ENCODE measurements at regions not wholly inside any gene's neighbourhood (a gene's known extent, or its start where the extent isn't known, plus 50 kb on each side); places are given as distances from the start of the nearest gene placed in this dataset.

- H3K36me3 ChIP-seq (ENCODE audit: control insufficient read depth, insufficient read depth, low read length), result no peaks in the 10 kb centered on the region
- no peak overlapping the region for H3K4me3 ChIP-seq (ENCODE audit: low read length)
- DNase-seq, result no peak
- no peak overlapping the region for H3K27ac ChIP-seq (ENCODE audit: low read length)
- no peaks in the 10 kb centered on the region for H3K27me3 ChIP-seq (ENCODE audit: control insufficient read depth, insufficient read depth, low read length)
- H3K4me1 ChIP-seq (ENCODE audit: control insufficient read depth, insufficient read depth, low read length), result no peaks in the 10 kb centered on the region
- 80% methylated on average over 1 of the region's 4 CpGs for WGBS (ENCODE audit: insufficient coverage, low lambda C conversion rate)
- H3K9me3 ChIP-seq (ENCODE audit: control insufficient read depth, low read depth, low read length), result no peaks in the 10 kb centered on the region
Observed at GRCh38 chr6:164005004-164005711, 590.6 kb downstream of the QKI start.

- no peaks in the 10 kb centered on the region for H3K27me3 ChIP-seq (ENCODE audit: control insufficient read depth, insufficient read depth, low read length)
- DNase-seq, result no peak
- WGBS (ENCODE audit: insufficient coverage, low lambda C conversion rate), result 88% methylated on average over 1 of the region's 4 CpGs
- no peaks in the 10 kb centered on the region for H3K36me3 ChIP-seq (ENCODE audit: control insufficient read depth, insufficient read depth, low read length)
- no peaks in the 10 kb centered on the region for H3K4me1 ChIP-seq (ENCODE audit: control insufficient read depth, insufficient read depth, low read length)
- no peak overlapping the region for H3K27ac ChIP-seq (ENCODE audit: low read length)
- no peaks in the 10 kb centered on the region for H3K9me3 ChIP-seq (ENCODE audit: control insufficient read depth, low read depth, low read length)
- no peak overlapping the region for H3K4me3 ChIP-seq (ENCODE audit: low read length)
Observed at GRCh38 chr6:164000276-164000675, 585.8 kb downstream of the QKI start.

GRCh38 chr6:163999475-164000125 lies 585.1 kb downstream of the QKI start:
- Histone ChIP-seq H3K9me3 (ENCODE audit: control insufficient read depth, low read depth, low read length) (no peaks in the 10 kb centered on the region), H3K36me3 (ENCODE audit: control insufficient read depth, insufficient read depth, low read length) (no peaks in the 10 kb centered on the region), H3K4me1 (ENCODE audit: control insufficient read depth, insufficient read depth, low read length) (no peaks in the 10 kb centered on the region), H3K27me3 (ENCODE audit: control insufficient read depth, insufficient read depth, low read length) (no peaks in the 10 kb centered on the region), H3K4me3 (ENCODE audit: low read length) (no peak overlapping the region), H3K27ac (ENCODE audit: low read length) (no peak overlapping the region)
- no CpG with 5 or more reads among the region's 10 CpGs for WGBS (ENCODE audit: insufficient coverage, low lambda C conversion rate)
- DNase-seq, result no peak

GRCh38 chr6:163998496-163998895 lies 584.0 kb downstream of the QKI start:
- no peaks in the 10 kb centered on the region for H3K36me3 ChIP-seq (ENCODE audit: control insufficient read depth, insufficient read depth, low read length)
- no peak overlapping the region for H3K27ac ChIP-seq (ENCODE audit: low read length)
- no peaks in the 10 kb centered on the region for H3K9me3 ChIP-seq (ENCODE audit: control insufficient read depth, low read depth, low read length)
- WGBS (ENCODE audit: insufficient coverage, low lambda C conversion rate), result no CpG with 5 or more reads among the region's 3 CpGs
- H3K4me1 ChIP-seq (ENCODE audit: control insufficient read depth, insufficient read depth, low read length), result no peaks in the 10 kb centered on the region
- H3K4me3 ChIP-seq (ENCODE audit: low read length), result no peak overlapping the region
- H3K27me3 ChIP-seq (ENCODE audit: control insufficient read depth, insufficient read depth, low read length), result no peaks in the 10 kb centered on the region
- no peak for DNase-seq

- Histone ChIP-seq H3K27ac (ENCODE audit: low read length) (no peak overlapping the region), H3K27me3 (ENCODE audit: control insufficient read depth, insufficient read depth, low read length) (no peaks in the 10 kb centered on the region), H3K4me3 (ENCODE audit: low read length) (no peak overlapping the region), H3K36me3 (ENCODE audit: control insufficient read depth, insufficient read depth, low read length) (no peaks in the 10 kb centered on the region), H3K4me1 (ENCODE audit: control insufficient read depth, insufficient read depth, low read length) (no peaks in the 10 kb centered on the region), H3K9me3 (ENCODE audit: control insufficient read depth, low read depth, low read length) (no peaks in the 10 kb centered on the region)
- DNase-seq, result no peak
- WGBS (ENCODE audit: insufficient coverage, low lambda C conversion rate), result 67% methylated on average over 1 of the region's 6 CpGs
Observed at GRCh38 chr6:163996491-163996890, 582.0 kb downstream of the QKI start.

- no peak overlapping the region for H3K4me3 ChIP-seq (ENCODE audit: low read length)
- WGBS (ENCODE audit: insufficient coverage, low lambda C conversion rate), result 100% methylated on average over 1 of the region's 5 CpGs
- no peaks in the 10 kb centered on the region for H3K27me3 ChIP-seq (ENCODE audit: control insufficient read depth, insufficient read depth, low read length)
- H3K4me1 ChIP-seq (ENCODE audit: control insufficient read depth, insufficient read depth, low read length), result no peaks in the 10 kb centered on the region
- no peaks in the 10 kb centered on the region for H3K36me3 ChIP-seq (ENCODE audit: control insufficient read depth, insufficient read depth, low read length)
- no peaks in the 10 kb centered on the region for H3K9me3 ChIP-seq (ENCODE audit: control insufficient read depth, low read depth, low read length)
- no peak for DNase-seq
- no peak overlapping the region for H3K27ac ChIP-seq (ENCODE audit: low read length)
Observed at GRCh38 chr6:163994566-163994965, 580.0 kb downstream of the QKI start.

GRCh38 chr6:163992701-163993100 lies 578.2 kb downstream of the QKI start:
- DNase-seq, result no peak
- WGBS (ENCODE audit: insufficient coverage, low lambda C conversion rate), result no CpG with 5 or more reads among the region's 6 CpGs
- H3K27ac ChIP-seq (ENCODE audit: low read length), result no peak overlapping the region
- H3K27me3 ChIP-seq (ENCODE audit: control insufficient read depth, insufficient read depth, low read length), result no peaks in the 10 kb centered on the region
- H3K4me3 ChIP-seq (ENCODE audit: low read length), result no peak overlapping the region
- no peaks in the 10 kb centered on the region for H3K4me1 ChIP-seq (ENCODE audit: control insufficient read depth, insufficient read depth, low read length)
- no peaks in the 10 kb centered on the region for H3K9me3 ChIP-seq (ENCODE audit: control insufficient read depth, low read depth, low read length)
- H3K36me3 ChIP-seq (ENCODE audit: control insufficient read depth, insufficient read depth, low read length), result no peaks in the 10 kb centered on the region

GRCh38 chr6:163992056-163992455 lies 577.5 kb downstream of the QKI start:
- no peak for DNase-seq
- Histone ChIP-seq H3K36me3 (ENCODE audit: control insufficient read depth, insufficient read depth, low read length) (no peaks in the 10 kb centered on the region), H3K4me1 (ENCODE audit: control insufficient read depth, insufficient read depth, low read length) (no peaks in the 10 kb centered on the region), H3K27ac (ENCODE audit: low read length) (no peak overlapping the region), H3K9me3 (ENCODE audit: control insufficient read depth, low read depth, low read length) (no peaks in the 10 kb centered on the region), H3K4me3 (ENCODE audit: low read length) (no peak overlapping the region), H3K27me3 (ENCODE audit: control insufficient read depth, insufficient read depth, low read length) (no peaks in the 10 kb centered on the region)

GRCh38 chr6:163991321-163991720 lies 576.8 kb downstream of the QKI start:
- Histone ChIP-seq H3K27me3 (ENCODE audit: control insufficient read depth, insufficient read depth, low read length) (no peaks in the 10 kb centered on the region), H3K4me3 (ENCODE audit: low read length) (no peak overlapping the region), H3K36me3 (ENCODE audit: control insufficient read depth, insufficient read depth, low read length) (no peaks in the 10 kb centered on the region), H3K9me3 (ENCODE audit: control insufficient read depth, low read depth, low read length) (no peaks in the 10 kb centered on the region), H3K4me1 (ENCODE audit: control insufficient read depth, insufficient read depth, low read length) (no peaks in the 10 kb centered on the region), H3K27ac (ENCODE audit: low read length) (no peak overlapping the region)
- DNase-seq, result no peak
- WGBS (ENCODE audit: insufficient coverage, low lambda C conversion rate), result 83% methylated on average over 1 of the region's 4 CpGs

- Histone ChIP-seq H3K27me3 (ENCODE audit: control insufficient read depth, insufficient read depth, low read length) (no peaks in the 10 kb centered on the region), H3K36me3 (ENCODE audit: control insufficient read depth, insufficient read depth, low read length) (no peaks in the 10 kb centered on the region), H3K27ac (ENCODE audit: low read length) (no peak overlapping the region), H3K4me1 (ENCODE audit: control insufficient read depth, insufficient read depth, low read length) (no peaks in the 10 kb centered on the region), H3K9me3 (ENCODE audit: control insufficient read depth, low read depth, low read length) (no peaks in the 10 kb centered on the region), H3K4me3 (ENCODE audit: low read length) (no peak overlapping the region)
- no CpG with 5 or more reads among the region's 5 CpGs for WGBS (ENCODE audit: insufficient coverage, low lambda C conversion rate)
- DNase-seq, result no peak
Observed at GRCh38 chr6:163986313-163986712, 571.8 kb downstream of the QKI start.

- no peak overlapping the region for H3K27ac ChIP-seq (ENCODE audit: low read length)
- H3K4me3 ChIP-seq (ENCODE audit: low read length), result no peak overlapping the region
- H3K27me3 ChIP-seq (ENCODE audit: control insufficient read depth, insufficient read depth, low read length), result no peaks in the 10 kb centered on the region
- no peaks in the 10 kb centered on the region for H3K9me3 ChIP-seq (ENCODE audit: control insufficient read depth, low read depth, low read length)
- 14% methylated on average over 1 of the region's 11 CpGs for WGBS (ENCODE audit: insufficient coverage, low lambda C conversion rate)
- H3K4me1 ChIP-seq (ENCODE audit: control insufficient read depth, insufficient read depth, low read length), result no peaks in the 10 kb centered on the region
- no peak for DNase-seq
- H3K36me3 ChIP-seq (ENCODE audit: control insufficient read depth, insufficient read depth, low read length), result no peaks in the 10 kb centered on the region
Observed at GRCh38 chr6:163985710-163986109, 571.2 kb downstream of the QKI start.
